Ishikawa (cell line): ENCODE measurements at regions not wholly inside any gene's neighbourhood (a gene's known extent, or its start where the extent isn't known, plus 50 kb on each side); places are given as distances from the start of the nearest gene placed in this dataset.

Experiments used
- CEBPB ChIP-seq: IDR thresholded peaks from 2 replicates; pipeline ENCODE4 v1.6.1; 2012
- CREB1 ChIP-seq: IDR thresholded peaks from 2 replicates; pipeline ENCODE4 v1.6.1; 2012; ENCODE audit warnings: low read depth
- EP300 ChIP-seq: IDR thresholded peaks from 2 replicates; pipeline ENCODE4 v1.6.1; 2012; ENCODE audit warnings: borderline replicate concordance
- FOXM1 ChIP-seq: IDR thresholded peaks from 2 replicates; pipeline ENCODE4 v1.6.1; 2012; ENCODE audit warnings: low read depth, borderline replicate concordance
- MAX ChIP-seq: IDR thresholded peaks from 2 replicates; pipeline ENCODE4 v1.6.1; 2012
- REST ChIP-seq: IDR thresholded peaks from 2 replicates; pipeline ENCODE4 v1.6.1; 2012; ENCODE audit warnings: low read depth, mild to moderate bottlenecking
- TAF1 ChIP-seq: IDR thresholded peaks from 2 replicates; pipeline ENCODE4 v1.6.1; 2012; ENCODE audit warnings: low read depth, mild to moderate bottlenecking
- TEAD4 ChIP-seq: IDR thresholded peaks from 2 replicates; pipeline ENCODE4 v1.6.1; 2012
- USF1 ChIP-seq: IDR thresholded peaks from 2 replicates; pipeline ENCODE4 v1.6.1; 2012
- YY1 ChIP-seq: IDR thresholded peaks from 2 replicates; pipeline ENCODE4 v1.6.1; 2012; ENCODE audit warnings: low read depth

GRCh38 chr3:40876496-40876895 is 322.8 kb upstream of the CTNNB1 start:
- TF ChIP-seq CEBPB (no peak), REST (no peak), EP300 (no peak), USF1 (no peak), MAX (no peak), CREB1 (no peak), YY1 (no peak), TEAD4 (no peak), TAF1 (no peak), FOXM1 (no peak)
